Ramos (cell line): ENCODE measurements at regions not wholly inside any gene's neighbourhood (a gene's known extent, or its start where the extent isn't known, plus 50 kb on each side); places are given as distances from the start of the nearest gene placed in this dataset.

Experiments
- in situ Hi-C: fragments of 300-500 bp; cut with MboI; formaldehyde crosslinking; loops from one replicate; pipeline ENCODE4 v1.14.3; 2022; ENCODE audit warnings: low sequenced_read_pairs; ENCODE audit not compliant: unreplicated experiment

DNA sequence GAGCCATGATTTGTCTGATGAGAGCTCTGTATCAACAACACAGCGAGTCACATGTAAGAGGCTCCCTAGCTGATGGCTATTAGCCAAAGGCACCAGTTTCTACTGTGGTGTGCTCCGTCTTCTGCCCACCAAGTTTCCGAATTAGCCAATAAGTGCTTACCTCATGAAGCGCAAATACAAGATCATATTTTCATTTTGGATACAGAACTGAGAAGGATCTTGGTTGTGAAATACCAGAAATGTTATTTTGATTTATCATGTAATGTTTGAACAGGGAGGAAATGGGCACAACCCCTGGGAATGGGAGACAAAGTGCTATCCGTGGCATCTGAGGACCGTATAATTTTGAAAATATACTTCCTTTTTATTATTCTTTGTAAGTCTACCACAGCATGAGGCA, 234.3 kb downstream of the DACT1 start:
- in situ Hi-C loops: no loop called here

GRCh38 chr14:58873228-58873953, 235.6 kb downstream of the DACT1 start:
- in situ Hi-C loops: no loop called here

- in situ Hi-C loops: no loop called here
These were observed 237.9 kb downstream of the DACT1 start for GRCh38 chr14:58875613-58876012.

DNA sequence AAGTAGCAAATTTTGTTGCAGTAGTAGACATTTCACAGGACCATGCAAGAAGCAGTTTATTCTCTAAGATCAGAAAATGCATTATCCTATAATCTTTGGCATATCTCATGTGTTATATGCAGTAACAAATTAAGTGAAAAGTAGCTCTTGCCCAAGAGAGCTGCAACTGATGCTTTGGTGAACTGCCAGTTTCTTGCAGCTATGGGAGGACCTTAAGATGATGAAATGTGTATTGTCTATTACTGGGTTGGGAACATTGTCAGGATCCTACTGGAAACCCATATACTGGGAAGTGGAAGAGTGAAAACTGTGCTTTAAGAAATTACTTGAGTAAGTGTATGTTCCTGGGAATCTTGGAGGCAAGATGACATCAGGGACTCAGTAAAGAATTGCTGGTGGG, 238.8 kb downstream of the DACT1 start:
- in situ Hi-C loops: no loop called here

DNA sequence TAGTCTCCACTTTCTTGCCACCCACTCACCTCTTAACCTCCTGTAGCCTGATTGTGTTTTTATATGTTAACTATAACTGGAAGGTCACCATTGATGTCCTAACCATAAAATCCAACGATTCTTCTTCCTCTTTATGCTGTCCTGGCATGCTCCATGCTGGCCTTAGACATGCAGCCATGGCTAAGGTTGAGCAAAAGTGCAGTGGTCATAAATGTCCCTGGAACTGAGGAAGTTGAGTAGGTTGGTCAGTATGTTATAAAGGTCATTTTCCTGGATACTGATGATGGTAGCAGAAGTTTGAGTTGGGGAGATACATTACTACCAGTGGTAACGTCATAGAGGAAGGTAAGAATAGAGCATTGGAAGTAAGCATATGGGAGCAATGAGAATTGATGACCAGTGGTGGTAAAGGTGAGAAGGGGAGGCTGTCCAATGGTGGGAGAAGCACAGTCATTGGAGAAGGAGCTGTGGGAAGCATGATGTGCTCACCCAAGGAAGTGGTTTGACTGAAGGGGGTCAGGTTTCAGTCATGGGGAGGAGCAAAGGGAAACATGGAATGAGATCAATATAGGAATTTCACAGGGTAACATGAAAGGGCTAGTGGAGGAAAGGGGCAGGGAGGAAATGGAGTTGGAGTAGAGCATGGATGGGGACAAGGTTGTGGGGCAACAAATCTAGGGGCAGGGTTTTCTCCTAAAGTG, 240.8 kb downstream of the DACT1 start:
- in situ Hi-C loops: no loop called here

GRCh38 chr14:58881433-58881832, 243.7 kb downstream of the DACT1 start:
- in situ Hi-C loops: no loop called here

GRCh38 chr14:58882577-58883018, 244.8 kb downstream of the DACT1 start:
- in situ Hi-C loops: no loop called here

DNA sequence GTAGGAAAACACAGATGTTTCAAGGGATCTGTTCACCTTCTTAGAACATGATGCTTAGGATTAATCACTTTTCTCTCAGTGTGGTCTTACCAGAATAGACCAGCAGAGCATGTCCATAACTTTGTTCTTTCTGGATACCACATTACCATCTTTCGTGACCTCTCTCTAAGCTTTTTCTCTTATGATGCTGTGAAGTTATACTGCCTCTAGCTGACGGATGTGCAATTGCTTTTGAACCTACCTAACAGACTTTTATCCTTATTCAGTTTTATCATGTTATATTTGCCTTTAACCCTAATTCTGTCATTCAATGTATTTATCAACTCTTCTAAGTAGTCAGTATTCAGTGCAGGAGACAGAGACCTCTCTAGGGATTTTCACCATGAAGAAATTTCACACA, 246.7 kb downstream of the DACT1 start:
- in situ Hi-C loops: no loop called here

- in situ Hi-C loops: no loop called here
These were observed 250.2 kb downstream of the DACT1 start for GRCh38 chr14:58887931-58888330.

- in situ Hi-C loops: no loop called here
These were observed 261.0 kb downstream of the DACT1 start for GRCh38 chr14:58898655-58899316.

- in situ Hi-C loops: no loop called here
These were observed 261.6 kb downstream of the DACT1 start for GRCh38 chr14:58899317-58899713.

DNA sequence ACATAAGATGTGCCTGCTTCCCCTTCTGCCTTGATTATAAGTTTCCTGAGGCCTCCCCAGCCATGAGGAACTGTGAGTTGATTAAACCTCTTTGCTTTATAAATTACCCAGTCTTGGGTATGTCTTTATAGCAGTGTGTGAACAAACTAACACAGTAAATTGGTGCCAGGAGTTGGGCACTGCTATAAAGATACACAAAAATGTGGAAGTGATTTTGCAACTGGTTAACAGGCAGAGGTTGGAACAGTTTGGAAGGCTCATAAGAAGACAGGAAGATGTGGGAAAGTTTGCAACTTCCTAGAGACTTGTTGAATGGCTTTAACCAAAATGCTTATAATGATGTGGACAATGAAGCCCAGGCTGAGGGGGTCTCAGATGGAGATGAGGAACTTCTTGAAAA, 264.1 kb downstream of the DACT1 start:
- in situ Hi-C loops: no loop called here

DNA sequence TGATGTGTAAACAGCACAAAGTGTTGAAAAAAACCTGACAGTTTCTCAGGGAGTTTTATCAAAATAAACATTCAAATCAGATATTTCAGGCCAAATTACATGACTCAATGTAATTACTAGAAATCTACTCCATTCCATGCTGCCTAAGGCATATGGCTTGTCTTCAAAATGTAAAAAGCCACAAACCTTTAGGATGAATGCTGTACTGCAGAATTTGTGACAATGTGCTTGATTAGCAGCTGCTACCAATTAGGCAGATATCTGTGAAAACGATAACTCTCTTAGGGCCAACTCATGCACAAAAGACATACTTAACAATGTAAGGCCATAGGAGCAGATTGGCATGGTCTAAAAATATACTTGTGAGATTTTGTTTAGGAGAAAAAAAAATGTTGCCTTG, 267.0 kb downstream of the DACT1 start:
- in situ Hi-C loops: no loop called here

DNA sequence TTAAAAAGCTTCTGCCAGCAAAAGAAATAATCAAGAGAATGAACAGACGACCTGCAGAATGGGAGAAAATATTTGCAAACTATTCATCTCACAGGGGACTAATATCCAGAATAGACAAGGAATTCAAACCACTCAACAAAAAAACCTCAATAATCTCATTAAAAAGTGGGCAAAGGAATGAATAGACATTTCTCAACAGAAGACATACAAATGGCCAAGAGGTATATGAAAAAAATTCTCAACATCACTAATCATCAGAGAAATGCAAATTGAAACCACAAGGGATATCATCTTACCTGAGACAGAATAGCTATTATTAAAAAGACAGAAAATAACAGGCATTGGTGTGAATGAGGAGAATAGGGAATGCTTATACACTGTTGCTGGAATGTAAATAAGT, 270.0 kb downstream of the DACT1 start:
- in situ Hi-C loops: no loop called here

DNA sequence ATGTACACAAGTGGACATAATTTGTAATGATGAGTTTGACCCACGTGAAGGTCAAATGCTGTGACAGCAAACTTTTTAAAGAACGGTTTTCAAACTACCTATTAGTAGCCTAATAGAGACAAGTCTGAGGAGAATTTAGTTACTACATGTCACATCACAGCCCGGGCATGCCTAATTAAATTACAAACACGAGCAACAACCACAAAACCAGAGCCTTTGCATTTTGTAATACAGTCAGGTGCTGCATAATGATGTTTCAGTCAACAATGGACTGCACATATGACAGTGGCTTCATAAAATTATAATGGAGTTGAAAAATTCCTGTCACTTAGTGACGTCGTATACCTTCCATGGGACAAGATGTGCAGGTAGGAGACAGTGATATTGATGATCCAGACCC, 274.5 kb downstream of the DACT1 start:
- in situ Hi-C loops: no loop called here

- in situ Hi-C loops: no loop called here
These were observed 275.2 kb downstream of the DACT1 start for GRCh38 chr14:58912799-58913432.

DNA sequence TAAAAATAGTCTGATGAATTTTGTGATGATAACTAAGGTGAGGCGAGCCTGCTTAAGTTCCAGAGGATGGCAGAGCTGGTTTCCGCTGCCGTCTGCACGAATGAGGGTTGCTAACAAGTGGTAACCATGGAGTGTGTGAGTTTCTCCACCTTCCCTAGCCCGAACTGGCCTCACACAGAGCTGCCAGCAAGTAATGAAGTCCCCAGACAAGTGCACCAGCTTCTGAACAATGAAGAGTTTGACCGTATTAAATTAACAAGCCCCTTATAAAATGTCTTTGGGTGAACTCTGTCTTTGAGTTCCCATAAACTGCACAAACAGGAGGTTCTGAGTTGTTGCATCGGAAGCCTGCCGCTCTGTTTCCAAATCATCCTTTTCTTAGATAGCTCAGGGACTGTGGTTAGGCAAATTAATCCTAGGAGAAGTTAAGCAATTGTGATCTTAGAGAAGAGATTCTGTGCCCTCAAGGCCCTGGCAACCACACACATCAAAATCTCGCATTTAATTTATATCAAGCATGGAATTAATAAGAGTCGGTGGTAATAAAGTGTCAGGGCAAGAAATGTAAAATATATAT, 274.1 kb upstream of the DAAM1 start:
- in situ Hi-C loops: no loop called here

DNA sequence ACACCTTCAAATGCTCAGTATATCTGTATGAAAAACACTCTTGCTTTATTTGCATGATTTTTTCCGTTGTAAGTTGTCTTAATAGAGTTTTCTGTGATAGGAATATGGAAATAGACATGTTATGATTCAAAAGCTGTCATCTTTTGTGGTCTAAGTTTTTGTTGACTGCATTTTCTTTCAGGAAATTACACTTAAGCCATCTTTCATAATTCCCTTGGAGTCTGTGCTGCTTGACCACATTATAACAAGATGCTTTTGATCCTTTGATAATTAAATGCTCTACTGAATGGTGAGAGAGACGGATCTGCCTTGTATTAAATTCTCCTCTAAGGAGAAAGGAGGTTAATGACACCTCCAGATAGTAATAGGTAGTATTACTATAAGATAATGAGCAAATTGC, 272.8 kb upstream of the DAAM1 start:
- in situ Hi-C loops: no loop called here

DNA sequence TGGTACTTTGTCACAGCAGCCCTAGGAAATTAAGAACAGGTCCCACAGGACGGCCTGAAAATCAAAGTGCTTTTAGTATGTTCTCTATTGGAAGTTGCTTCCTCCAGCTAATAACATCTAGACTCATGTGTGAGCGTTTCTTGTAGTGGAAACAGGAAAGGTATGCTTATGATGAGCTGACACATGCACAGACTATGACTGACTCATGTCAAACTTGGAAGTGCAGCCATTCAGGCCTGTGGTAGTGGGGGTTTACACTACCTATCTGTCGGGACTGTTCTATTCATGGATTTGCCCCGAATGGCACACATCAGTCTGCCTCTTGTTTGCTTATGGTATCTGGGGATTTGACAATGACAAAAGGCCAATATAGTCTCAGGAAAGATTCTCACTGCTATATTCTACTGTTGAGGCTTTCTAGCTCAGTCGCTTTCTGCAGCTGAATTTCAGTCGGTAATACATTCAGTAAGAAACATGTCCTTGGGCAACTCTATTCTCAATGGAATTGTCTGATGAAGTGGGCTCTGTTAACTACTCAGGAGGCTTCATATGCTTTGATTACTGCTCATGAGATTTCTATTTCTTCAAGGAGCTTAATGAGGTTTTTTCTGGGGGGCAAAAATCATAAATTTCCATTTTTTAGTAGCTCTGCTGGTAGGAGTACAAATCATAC, 270.3 kb upstream of the DAAM1 start:
- in situ Hi-C loops: no loop called here

DNA sequence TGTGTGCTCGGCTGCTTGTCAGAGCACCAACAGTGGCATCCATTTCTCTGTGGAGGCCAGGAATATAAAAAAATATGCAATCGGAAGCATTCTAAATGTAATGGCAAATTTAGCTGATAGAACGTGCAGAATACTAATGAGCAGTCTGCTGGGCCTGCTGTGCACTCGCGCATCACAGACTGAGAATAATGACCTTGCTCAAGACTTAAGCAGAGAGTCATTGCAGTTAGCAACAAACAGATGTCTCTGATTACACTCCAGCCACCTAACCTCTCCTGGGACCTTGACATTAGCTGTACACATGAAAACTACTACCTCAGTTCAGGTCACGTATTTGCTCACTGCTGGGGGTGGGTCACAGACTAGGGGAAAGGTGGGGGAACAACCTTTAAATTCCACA, 269.2 kb upstream of the DAAM1 start:
- in situ Hi-C loops: no loop called here
